Subcutaneous abdominal adipose tissue (tissue), 5 donors: ENCODE measurements at regions not wholly inside any gene's neighbourhood (a gene's known extent, or its start where the extent isn't known, plus 50 kb on each side); places are given as distances from the start of the nearest gene placed in this dataset.
"Not testable (repeated sequence)": the region's sequence is repeated elsewhere in the genome, so short reads cannot be mapped to it uniquely, and the experiment has no call there.

Source experiments
- H3K27ac ChIP-seq: one replicate; pipeline ENCODE4 v1.7.0; 2013; ENCODE audit warnings: low read depth, mild to moderate bottlenecking, inconsistent platforms, low read length, moderate library complexity
- H3K27me3 ChIP-seq, 5 donors: one replicate each; pipeline ENCODE4 v1.7.0; 2013; ENCODE audit warnings: low read length in 5 of 5, inconsistent platforms in 1 of 5; ENCODE audit not compliant: control insufficient read depth in 5 of 5, insufficient read depth in 4 of 5
- H3K36me3 ChIP-seq, 5 donors: one replicate each; pipeline ENCODE4 v1.7.0; 2013; ENCODE audit warnings: low read length in 5 of 5; ENCODE audit not compliant: control insufficient read depth in 5 of 5, insufficient read depth in 5 of 5
- H3K4me1 ChIP-seq, 5 donors: one replicate each; pipeline ENCODE4 v1.7.0; 2013; ENCODE audit warnings: low read length in 5 of 5, mild to moderate bottlenecking in 3 of 5, moderate library complexity in 1 of 5; ENCODE audit not compliant: control insufficient read depth in 5 of 5, insufficient read depth in 5 of 5
- H3K4me3 ChIP-seq, 5 donors: one replicate each; pipeline ENCODE4 v1.7.0; 2013; ENCODE audit warnings: low read length in 5 of 5, low read depth in 1 of 5
- H3K9ac ChIP-seq, 5 donors: one replicate each; pipeline ENCODE4 v1.7.0; 2013; ENCODE audit warnings: low read length in 5 of 5, mild to moderate bottlenecking in 4 of 5, moderate library complexity in 3 of 5
- H3K9me3 ChIP-seq, 5 donors: one replicate each; pipeline ENCODE4 v1.7.0; 2013; ENCODE audit warnings: low read length in 5 of 5; ENCODE audit not compliant: control insufficient read depth in 5 of 5
- donor health status: healthy.
- donor health status: healthy.
- donor health status: healthy.
- donor health status: healthy.
- donor health status: healthy.

GRCh38 chr5:17865966-17866365 lies 231.7 kb downstream of the TAF11L14 start:
- not testable (repeated sequence) for H3K9ac ChIP-seq, H3K27ac ChIP-seq, H3K4me3 ChIP-seq, H3K4me1 ChIP-seq, H3K27me3 ChIP-seq, H3K36me3 ChIP-seq
- H3K9me3 ChIP-seq, result peaks cover 0 to 15% (median 7%) of the 10 kb centered on the region in 5 donors

GRCh38 chr5:17872204-17872603 lies 237.9 kb downstream of the TAF11L14 start:
- no peaks in the 10 kb centered on the region for H3K27me3 ChIP-seq
- no peaks in the 10 kb centered on the region for H3K4me1 ChIP-seq
- H3K9me3 ChIP-seq, result peaks cover 0 to 9% (median 3%) of the 10 kb centered on the region in 5 donors
- no peak overlapping the region for H3K4me3 ChIP-seq
- no peaks in the 10 kb centered on the region for H3K36me3 ChIP-seq
- no peak overlapping the region for H3K27ac ChIP-seq
- no peak overlapping the region for H3K9ac ChIP-seq

- Histone ChIP-seq H3K36me3 (no peaks in the 10 kb centered on the region), H3K27ac (no peak overlapping the region), H3K27me3 (no peaks in the 10 kb centered on the region), H3K4me1 (no peaks in the 10 kb centered on the region), H3K4me3 (no peak overlapping the region), H3K9me3 (no peaks in the 10 kb centered on the region), H3K9ac (no peak overlapping the region)
Measured at GRCh38 chr5:17878541-17878940, 244.3 kb downstream of the TAF11L14 start.

- no peaks in the 10 kb centered on the region for H3K9me3 ChIP-seq
- no peaks in the 10 kb centered on the region for H3K36me3 ChIP-seq
- no peaks in the 10 kb centered on the region for H3K27me3 ChIP-seq
Measured at GRCh38 chr5:17879276-17879675, 245.0 kb downstream of the TAF11L14 start.

GRCh38 chr5:17880869-17881268 lies 246.6 kb downstream of the TAF11L14 start:
- no peak overlapping the region for H3K27ac ChIP-seq
- no peaks in the 10 kb centered on the region for H3K36me3 ChIP-seq
- H3K4me1 ChIP-seq, result no peaks in the 10 kb centered on the region
- H3K9me3 ChIP-seq, result no peaks in the 10 kb centered on the region
- no peak overlapping the region for H3K4me3 ChIP-seq
- no peak overlapping the region for H3K9ac ChIP-seq
- H3K27me3 ChIP-seq, result no peaks in the 10 kb centered on the region

More at GRCh38 chr5:17879276-17879675, 245.0 kb downstream of the TAF11L14 start:
- H3K9ac ChIP-seq, result no peak overlapping the region
- H3K27ac ChIP-seq, result no peak overlapping the region
- H3K4me1 ChIP-seq, result no peaks in the 10 kb centered on the region
- H3K4me3 ChIP-seq, result no peak overlapping the region

- no peak overlapping the region for H3K9ac ChIP-seq
- no peaks in the 10 kb centered on the region for H3K27me3 ChIP-seq
- no peak overlapping the region for H3K27ac ChIP-seq
Measured at GRCh38 chr5:17882760-17883488, 248.7 kb downstream of the TAF11L14 start.

GRCh38 chr5:17888155-17888554 lies 253.9 kb downstream of the TAF11L14 start:
- H3K27me3 ChIP-seq, result no peaks in the 10 kb centered on the region

More at GRCh38 chr5:17882760-17883488, 248.7 kb downstream of the TAF11L14 start:
- no peaks in the 10 kb centered on the region for H3K36me3 ChIP-seq
- no peaks in the 10 kb centered on the region for H3K4me1 ChIP-seq
- H3K9me3 ChIP-seq, result no peaks in the 10 kb centered on the region
- H3K4me3 ChIP-seq, result no peak overlapping the region

GRCh38 chr5:17890501-17890900 lies 256.2 kb downstream of the TAF11L14 start:
- Histone ChIP-seq H3K9me3 (no peaks in the 10 kb centered on the region), H3K9ac (no peak overlapping the region), H3K4me3 (no peak overlapping the region)

More at GRCh38 chr5:17888155-17888554, 253.9 kb downstream of the TAF11L14 start:
- Histone ChIP-seq H3K9ac (no peak overlapping the region), H3K4me3 (no peak overlapping the region), H3K9me3 (no peaks in the 10 kb centered on the region), H3K36me3 (no peaks in the 10 kb centered on the region), H3K27ac (no peak overlapping the region), H3K4me1 (no peaks in the 10 kb centered on the region)

GRCh38 chr5:17891881-17892280 lies 257.6 kb downstream of the TAF11L14 start:
- H3K27me3 ChIP-seq, result no peaks in the 10 kb centered on the region
- no peaks in the 10 kb centered on the region for H3K36me3 ChIP-seq
- no peak overlapping the region for H3K9ac ChIP-seq
- H3K4me3 ChIP-seq, result no peak overlapping the region
- H3K27ac ChIP-seq, result no peak overlapping the region
- H3K4me1 ChIP-seq, result peaks cover 0 to 4% (median 0%) of the 10 kb centered on the region in 5 donors
- no peaks in the 10 kb centered on the region for H3K9me3 ChIP-seq

More at GRCh38 chr5:17890501-17890900, 256.2 kb downstream of the TAF11L14 start:
- Histone ChIP-seq H3K4me1 (no peaks in the 10 kb centered on the region), H3K27ac (no peak overlapping the region), H3K36me3 (no peaks in the 10 kb centered on the region), H3K27me3 (no peaks in the 10 kb centered on the region)

GRCh38 chr5:17893026-17893635 lies 258.9 kb downstream of the TAF11L14 start:
- Histone ChIP-seq H3K27ac (no peak overlapping the region), H3K9ac (no peak overlapping the region), H3K4me1 (peaks cover 0 to 4% (median 0%) of the 10 kb centered on the region in 5 donors), H3K9me3 (no peaks in the 10 kb centered on the region), H3K36me3 (no peaks in the 10 kb centered on the region), H3K27me3 (no peaks in the 10 kb centered on the region), H3K4me3 (no peak overlapping the region)
